Smooth muscle cell (in vitro differentiated cells): ENCODE measurements at regions not wholly inside any gene's neighbourhood (a gene's known extent, or its start where the extent isn't known, plus 50 kb on each side); places are given as distances from the start of the nearest gene placed in this dataset.

Experiments
- DNase-seq: peaks from one replicate; lab custom pipeline; 2025; ENCODE audit not compliant: unreplicated experiment; lab: John Stamatoyannopoulos, UW
- H2AFZ ChIP-seq: fragments of 200-600 bp; sonication (generic); 2 replicates; pipeline ENCODE4 v1.6.0; 2016; ENCODE audit warnings: antibody characterized with exemption, low read depth, mild to moderate bottlenecking
- H3F3A ChIP-seq: fragments of 200-600 bp; sonication (generic); 2 replicates; pipeline ENCODE4 v1.6.0; 2017; ENCODE audit warnings: antibody characterized with exemption, low read depth
- H3K27ac ChIP-seq: fragments of 200-600 bp; sonication (generic); 2 replicates; pipeline ENCODE4 v1.5.1; 2016; ENCODE audit warnings: low read depth, mild to moderate bottlenecking
- H3K27me3 ChIP-seq: fragments of 200-600 bp; sonication (generic); 2 replicates; pipeline ENCODE4 v1.6.1; 2016; ENCODE audit warnings: low read depth, mild to moderate bottlenecking
- H3K36me3 ChIP-seq: fragments of 200-600 bp; sonication (generic); 2 replicates; pipeline ENCODE4 v1.5.1; 2016; ENCODE audit warnings: low read depth
- H3K4me1 ChIP-seq: fragments of 200-600 bp; sonication (generic); 2 replicates; pipeline ENCODE4 v1.5.1; 2016; ENCODE audit warnings: low read depth
- H3K4me2 ChIP-seq: fragments of 200-600 bp; sonication (generic); 2 replicates; pipeline ENCODE4 v1.6.0; 2016; ENCODE audit warnings: mild to moderate bottlenecking
- H3K4me3 ChIP-seq: fragments of 200-600 bp; sonication (generic); 2 replicates; pipeline ENCODE4 v1.5.1; 2016; ENCODE audit warnings: mild to moderate bottlenecking
- H3K79me2 ChIP-seq: fragments of 200-600 bp; sonication (generic); 2 replicates; pipeline ENCODE4 v1.6.0; 2016; ENCODE audit warnings: low read depth, mild to moderate bottlenecking
- H3K9ac ChIP-seq: fragments of 200-600 bp; sonication (generic); 2 replicates; pipeline ENCODE4 v1.6.0; 2016; ENCODE audit warnings: low read depth
- H3K9me3 ChIP-seq: fragments of 200-600 bp; sonication (generic); replicated peaks from 2 replicates; pipeline ENCODE4 v1.5.1; 2016; ENCODE audit warnings: low read depth
- H4K20me1 ChIP-seq: fragments of 200-600 bp; sonication (generic); 2 replicates; pipeline ENCODE4 v1.6.0; 2016; ENCODE audit warnings: low read depth
- CTCF ChIP-seq: fragments of 200-600 bp; sonication (generic); IDR thresholded peaks from 2 replicates; pipeline ENCODE4 v1.5.1; 2017; ENCODE audit warnings: borderline replicate concordance, mild to moderate bottlenecking, antibody characterized with exemption; ENCODE audit not compliant: insufficient read depth, poor library complexity, severe bottlenecking
- WGBS: methylation state at CpG from one replicate; pipeline ENCODE4 v1.1.7; 2016; ENCODE audit warnings: low lambda C conversion rate; 5-methylcytosine and 5-hydroxymethylcytosine counted together

GRCh38 chr12:86349196-86349595 lies 93.0 kb upstream of the MGAT4C start:
- 29% methylated on average over 2 of the region's 2 CpGs for whole genome bisulfite sequencing
- no peaks in the 10 kb centered on the region for H3K36me3 ChIP-seq
- peak overlapping the region; percentile 80 for H2AFZ ChIP-seq
- H3K4me1 ChIP-seq, result no peaks in the 10 kb centered on the region
- H3K4me2 ChIP-seq, result no peak overlapping the region
- no peak overlapping the region for H3K4me3 ChIP-seq
- no peak for TF ChIP-seq CTCF
- no peak overlapping the region for H3K9ac ChIP-seq
- H3K79me2 ChIP-seq, result no peaks in the 10 kb centered on the region
- no peaks in the 10 kb centered on the region for H3K27me3 ChIP-seq
- no peak overlapping the region for H3K27ac ChIP-seq
- DNase-seq, result no peak
- H3K9me3 ChIP-seq, result no peaks in the 10 kb centered on the region
- no peaks in the 10 kb centered on the region for H4K20me1 ChIP-seq
- H3F3A ChIP-seq, result no peaks in the 10 kb centered on the region

GRCh38 chr12:86333955-86334522 lies 77.8 kb upstream of the MGAT4C start:
- no peak overlapping the region for H3K9ac ChIP-seq
- H3K27ac ChIP-seq, result no peak overlapping the region
- H3F3A ChIP-seq, result no peaks in the 10 kb centered on the region
- H3K27me3 ChIP-seq, result no peaks in the 10 kb centered on the region
- no peak overlapping the region for H2AFZ ChIP-seq
- 32% methylated on average over 2 of the region's 2 CpGs for WGBS
- no peak for TF ChIP-seq CTCF
- no peak overlapping the region for H3K4me2 ChIP-seq
- H3K4me1 ChIP-seq, result no peaks in the 10 kb centered on the region
- no peaks in the 10 kb centered on the region for H3K36me3 ChIP-seq
- no peak overlapping the region for H3K4me3 ChIP-seq
- H3K9me3 ChIP-seq, result no peaks in the 10 kb centered on the region
- no peaks in the 10 kb centered on the region for H3K79me2 ChIP-seq
- DNase-seq, result no peak
- H4K20me1 ChIP-seq, result no peaks in the 10 kb centered on the region

GRCh38 chr12:86331457-86331856 lies 75.3 kb upstream of the MGAT4C start:
- Histone ChIP-seq H3K9ac (no peak overlapping the region), H3K27me3 (no peaks in the 10 kb centered on the region), H3K9me3 (no peaks in the 10 kb centered on the region), H3K79me2 (no peaks in the 10 kb centered on the region), H3K27ac (no peak overlapping the region), H3K4me2 (no peak overlapping the region), H4K20me1 (no peaks in the 10 kb centered on the region), H3K4me3 (no peak overlapping the region), H2AFZ (no peak overlapping the region), H3K36me3 (no peaks in the 10 kb centered on the region), H3F3A (no peaks in the 10 kb centered on the region), H3K4me1 (no peaks in the 10 kb centered on the region)
- DNase-seq, result no peak
- TF ChIP-seq CTCF, result no peak
- 32% methylated on average over 2 of the region's 2 CpGs for WGBS

- no peaks in the 10 kb centered on the region for H3K4me1 ChIP-seq
- no peaks in the 10 kb centered on the region for H3K36me3 ChIP-seq
- H3K9ac ChIP-seq, result no peak overlapping the region
- no peak for DNase-seq
- 90% methylated on average over 4 of the region's 4 CpGs for WGBS
- no peaks in the 10 kb centered on the region for H4K20me1 ChIP-seq
- H3K79me2 ChIP-seq, result no peaks in the 10 kb centered on the region
- no peak overlapping the region for H3K4me3 ChIP-seq
- H3F3A ChIP-seq, result no peaks in the 10 kb centered on the region
- no peak for TF ChIP-seq CTCF
- H3K27me3 ChIP-seq, result no peaks in the 10 kb centered on the region
- H3K4me2 ChIP-seq, result no peak overlapping the region
- no peak overlapping the region for H3K27ac ChIP-seq
- no peak overlapping the region for H2AFZ ChIP-seq
- H3K9me3 ChIP-seq, result no peaks in the 10 kb centered on the region
These were observed 74.8 kb upstream of the MGAT4C start for GRCh38 chr12:86331012-86331411.
